Sigmoid colon (tissue), 4 donors: ENCODE measurements at regions not wholly inside any gene's neighbourhood (a gene's known extent, or its start where the extent isn't known, plus 50 kb on each side); places are given as distances from the start of the nearest gene placed in this dataset.

Experiments
- POLR2A ChIP-seq, 2 donors: fragments of 450-650 bp; IDR thresholded peaks; one replicate each; pipeline ENCODE4 v1.6.1; 2016; ENCODE audit warnings: antibody characterized with exemption in 2 of 2, mild to moderate bottlenecking in 2 of 2, moderate library complexity in 2 of 2
- POLR2AphosphoS5 ChIP-seq, 4 donors: sonication (generic); formaldehyde crosslinking; IDR thresholded peaks; one replicate each; pipeline ENCODE4 v1.6.1; 2017; ENCODE audit warnings: antibody characterized with exemption in 4 of 4
- TF ChIP-seq, protein P1 (sequence below), 4 experiments: fragments of 450-650 bp in 3 of 4; fragments of 200-600 bp in 1 of 4; IDR thresholded peaks; one replicate each; pipeline ENCODE4 v1.5.1; 2016 to 2019; ENCODE audit warnings: antibody characterized with exemption in 4 of 4, mild to moderate bottlenecking in 3 of 4, moderate library complexity in 2 of 4

DNA sequence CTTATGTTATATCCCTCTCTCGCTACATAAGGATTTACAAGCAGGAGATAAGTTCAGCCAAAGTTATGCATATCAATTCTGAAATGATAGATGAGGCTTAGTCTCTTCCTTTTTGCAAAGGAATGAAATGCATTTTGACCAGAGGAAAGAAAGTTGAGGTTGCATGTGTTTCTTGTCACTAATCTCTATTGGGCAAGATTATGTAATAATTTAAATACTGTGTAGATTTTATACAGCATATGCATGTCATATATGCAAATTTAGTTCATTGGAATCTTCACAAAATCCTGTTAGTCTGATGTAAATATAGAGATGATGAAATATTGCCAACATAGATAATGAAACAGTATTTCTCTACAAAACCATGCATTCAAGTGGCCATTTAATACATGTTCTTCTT lies 858.7 kb upstream of the RAG2 start:
- TF ChIP-seq POLR2A (IDR thresholded peaks at IDR 0.05) (no peak), POLR2AphosphoS5 (IDR thresholded peaks at IDR 0.05) (no peak)
- TF ChIP-seq, protein P1, sequence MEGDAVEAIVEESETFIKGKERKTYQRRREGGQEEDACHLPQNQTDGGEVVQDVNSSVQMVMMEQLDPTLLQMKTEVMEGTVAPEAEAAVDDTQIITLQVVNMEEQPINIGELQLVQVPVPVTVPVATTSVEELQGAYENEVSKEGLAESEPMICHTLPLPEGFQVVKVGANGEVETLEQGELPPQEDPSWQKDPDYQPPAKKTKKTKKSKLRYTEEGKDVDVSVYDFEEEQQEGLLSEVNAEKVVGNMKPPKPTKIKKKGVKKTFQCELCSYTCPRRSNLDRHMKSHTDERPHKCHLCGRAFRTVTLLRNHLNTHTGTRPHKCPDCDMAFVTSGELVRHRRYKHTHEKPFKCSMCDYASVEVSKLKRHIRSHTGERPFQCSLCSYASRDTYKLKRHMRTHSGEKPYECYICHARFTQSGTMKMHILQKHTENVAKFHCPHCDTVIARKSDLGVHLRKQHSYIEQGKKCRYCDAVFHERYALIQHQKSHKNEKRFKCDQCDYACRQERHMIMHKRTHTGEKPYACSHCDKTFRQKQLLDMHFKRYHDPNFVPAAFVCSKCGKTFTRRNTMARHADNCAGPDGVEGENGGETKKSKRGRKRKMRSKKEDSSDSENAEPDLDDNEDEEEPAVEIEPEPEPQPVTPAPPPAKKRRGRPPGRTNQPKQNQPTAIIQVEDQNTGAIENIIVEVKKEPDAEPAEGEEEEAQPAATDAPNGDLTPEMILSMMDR (IDR thresholded peaks at IDR 0.05), result no peak
